IMR-90 (cell line): ENCODE measurements at regions not wholly inside any gene's neighbourhood (a gene's known extent, or its start where the extent isn't known, plus 50 kb on each side); places are given as distances from the start of the nearest gene placed in this dataset.

Experiments used
- ATAC-seq: fragments of 200-7000 bp; cut with Tn5 transposase; 2 replicates; pipeline ENCODE4 v1.9.1; 2020; ENCODE audit warnings: low read depth, mild to moderate bottlenecking, moderate library complexity
- BruUV-seq: library from RNA; stranded (reverse); fragments of 400-500 nt; replicated peaks from 2 replicates; lab custom pipeline; 2021; lab: Mats Ljungman, UMichigan
- CTCF ChIA-PET: fragments of 300-600 bp; formaldehyde crosslinking; extraction: SDS; loops from one replicate; lab custom pipeline; 2021; ENCODE audit warnings: antibody characterized with exemption; lab: Yijun Ruan, JAX
- POLR2A ChIA-PET: fragments of 300-600 bp; sonication (Branson Sonifier 250); formaldehyde crosslinking; loops from one replicate; lab custom pipeline; 2022; ENCODE audit warnings: antibody characterized with exemption; ENCODE audit not compliant: unreplicated experiment; lab: Charles Lee
- DNase-seq: peaks from one replicate; pipeline ENCODE4 v3.0.0; 2013
- H2AFZ ChIP-seq: replicated peaks from 2 replicates; pipeline ENCODE3; 2013; ENCODE audit warnings: low read length, mild to moderate bottlenecking; ENCODE audit not compliant: poor library complexity
- H2AK5ac ChIP-seq: 2 replicates; pipeline ENCODE4 v1.6.1; 2013; ENCODE audit warnings: low read depth, low read length, inconsistent platforms
- H2AK9ac ChIP-seq: replicated peaks from 2 replicates; pipeline ENCODE3; 2013; ENCODE audit warnings: mild to moderate bottlenecking, low read depth, low read length, moderate library complexity; ENCODE audit not compliant: poor library complexity
- H2BK120ac ChIP-seq: 2 replicates; pipeline ENCODE4 v1.6.1; 2013; ENCODE audit warnings: low read depth, low read length, inconsistent platforms
- H2BK15ac ChIP-seq: 3 replicates; pipeline ENCODE4 v1.6.1; 2013; ENCODE audit warnings: low read depth, low read length, inconsistent platforms
- H2BK20ac ChIP-seq: 2 replicates; pipeline ENCODE4 v1.6.1; 2013; ENCODE audit warnings: low read depth, mild to moderate bottlenecking, inconsistent platforms, low read length, moderate library complexity
- H2BK5ac ChIP-seq: 2 replicates; pipeline ENCODE4 v1.6.1; 2013; ENCODE audit warnings: mild to moderate bottlenecking, low read depth, low read length, inconsistent platforms; ENCODE audit not compliant: poor library complexity, severe bottlenecking
- H3K14ac ChIP-seq: replicated peaks from 2 replicates; pipeline ENCODE4 v1.6.1; 2013; ENCODE audit warnings: low read depth, low read length, inconsistent platforms
- H3K18ac ChIP-seq: 2 replicates; pipeline ENCODE4 v1.6.1; 2013; ENCODE audit warnings: low read depth, low read length, control low read depth
- H3K23ac ChIP-seq: 2 replicates; pipeline ENCODE4 v1.6.1; 2013; ENCODE audit warnings: low read depth, low read length, inconsistent platforms
- H3K27ac ChIP-seq: 2 replicates; pipeline ENCODE4 v1.5.1; 2013; ENCODE audit warnings: mild to moderate bottlenecking, control low read depth, low read length; ENCODE audit not compliant: insufficient read depth
- H3K27me3 ChIP-seq: 2 replicates; pipeline ENCODE4 v1.6.1; 2013; ENCODE audit warnings: low read length; ENCODE audit not compliant: control insufficient read depth, insufficient read depth
- H3K36me3 ChIP-seq: 2 replicates; pipeline ENCODE4 v1.6.1; 2013; ENCODE audit warnings: low read length, mixed read lengths; ENCODE audit not compliant: control insufficient read depth, insufficient read depth
- H3K4ac ChIP-seq: 2 replicates; pipeline ENCODE4 v1.6.1; 2013; ENCODE audit warnings: low read depth, low read length, inconsistent platforms
- H3K4me1 ChIP-seq: 2 replicates; pipeline ENCODE4 v1.6.1; 2013; ENCODE audit warnings: low read length, mixed read lengths; ENCODE audit not compliant: control insufficient read depth, insufficient read depth
- H3K4me2 ChIP-seq: 2 replicates; pipeline ENCODE4 v1.6.1; 2013; ENCODE audit warnings: low read depth, mild to moderate bottlenecking, control low read depth, low read length, moderate library complexity
- H3K4me3 ChIP-seq: 2 replicates; pipeline ENCODE4 v1.5.1; 2013; ENCODE audit warnings: low read depth, mild to moderate bottlenecking, control low read depth, low read length, moderate library complexity; ENCODE audit not compliant: insufficient read depth
- H3K56ac ChIP-seq: 2 replicates; pipeline ENCODE4 v1.6.1; 2013; ENCODE audit warnings: low read length, inconsistent platforms; ENCODE audit not compliant: insufficient read depth; ENCODE audit errors: extremely low read depth
- H3K79me1 ChIP-seq, 2 experiments: 2 replicates each; pipeline ENCODE4 v1.6.1; 2013; ENCODE audit warnings: low read length in 2 of 2, inconsistent platforms in 1 of 2, low read depth in 1 of 2
- H3K9ac ChIP-seq: 2 replicates; pipeline ENCODE4 v1.6.1; 2013; ENCODE audit warnings: low read depth, low read length, control low read depth
- H3K9me1 ChIP-seq: 2 replicates; pipeline ENCODE4 v1.6.1; 2013; ENCODE audit warnings: low read length, inconsistent platforms; ENCODE audit not compliant: insufficient read depth
- H3K9me3 ChIP-seq: 2 replicates; pipeline ENCODE4 v1.6.1; 2013; ENCODE audit warnings: low read length; ENCODE audit not compliant: control insufficient read depth, insufficient read depth
- H4K20me1 ChIP-seq: 2 replicates; pipeline ENCODE4 v1.6.1; 2013; ENCODE audit warnings: low read length, inconsistent platforms; ENCODE audit not compliant: insufficient read depth
- H4K5ac ChIP-seq: 2 replicates; pipeline ENCODE4 v1.6.1; 2013; ENCODE audit warnings: mild to moderate bottlenecking, low read depth, low read length, control low read depth
- H4K8ac ChIP-seq, 2 experiments: 2 replicates each; pipeline ENCODE4 v1.6.1; 2013; ENCODE audit warnings: low read depth in 2 of 2, low read length in 2 of 2, control low read depth in 1 of 2, inconsistent platforms in 1 of 2
- H4K91ac ChIP-seq: 2 replicates; pipeline ENCODE4 v1.6.1; 2013; ENCODE audit warnings: low read depth, low read length, inconsistent platforms; ENCODE audit not compliant: insufficient read depth
- MAFK ChIP-seq: IDR thresholded peaks from 2 replicates; pipeline ENCODE4 v1.6.1; 2012; ENCODE audit warnings: low read depth, low read length, improper control_type of control experiment
- NFE2L2 ChIP-seq: fragments of 150-350 bp; IDR thresholded peaks from 2 replicates; pipeline ENCODE4 v1.6.1; 2016; ENCODE audit warnings: low read depth, mild to moderate bottlenecking, low read length
- WGBS, 2 experiments: methylation state at CpG; one replicate each; pipeline versions ENCODE4 v1.1.5 to v1.1.7; 2013; ENCODE audit warnings: missing lambda C conversion rate in 2 of 2; ENCODE audit not compliant: insufficient read length in 1 of 2; ENCODE audit errors: extremely low coverage in 2 of 2; 5-methylcytosine and 5-hydroxymethylcytosine counted together
- dilution Hi-C: fragments of 300-500 bp; cut with HindIII; formaldehyde crosslinking; loops from one replicate; pipeline ENCODE4 v1.14.3; 2018; ENCODE audit warnings: low sequenced_read_pairs; ENCODE audit not compliant: unreplicated experiment
- in situ Hi-C: fragments of 300-500 bp; cut with MboI; formaldehyde crosslinking; loops from 3 replicates; pipeline ENCODE4 v1.14.3; 2019; ENCODE audit warnings: low sequenced_read_pairs, inconsistent platforms, mixed read lengths
- intact Hi-C: fragments of 100-400 bp; cut with micrococcal nuclease; formaldehyde crosslinking; loops from 2 replicates; pipeline ENCODE4 v1.10.0; 2022
- TF ChIP-seq, protein P1 (sequence below): fragments of 150-350 bp; IDR thresholded peaks from 2 replicates; pipeline ENCODE4 v1.6.1; 2017; ENCODE audit warnings: mild to moderate bottlenecking, antibody characterized with exemption, low read length, low read depth

DNA sequence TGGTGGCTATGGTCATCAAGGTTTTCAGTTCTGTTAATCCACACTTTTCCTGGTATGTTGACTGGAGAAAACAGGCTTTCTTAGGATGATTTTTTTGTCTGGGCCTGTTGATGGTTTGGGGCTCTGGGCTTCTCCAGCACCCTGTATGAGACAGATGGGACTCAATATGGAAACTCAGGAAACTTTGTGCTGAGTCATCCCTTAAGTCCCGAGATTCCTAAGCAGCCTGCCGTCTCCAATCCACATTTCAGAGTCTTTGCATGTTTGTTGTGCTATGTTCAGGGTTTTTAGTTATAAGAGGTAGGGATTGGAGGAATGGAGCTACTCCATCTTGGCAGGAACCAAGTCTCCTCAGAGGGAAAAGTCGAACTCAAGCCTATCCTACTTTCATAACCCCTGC lies 253.3 kb upstream of the FOXF1 start:
- dilution Hi-C loops, result no loop called here
- POLR2A ChIA-PET, result no interaction called here
- TF ChIP-seq MAFK, result peak; percentile 84
- TF ChIP-seq NFE2L2, result peak; percentile 95
- TF ChIP-seq, protein P1, sequence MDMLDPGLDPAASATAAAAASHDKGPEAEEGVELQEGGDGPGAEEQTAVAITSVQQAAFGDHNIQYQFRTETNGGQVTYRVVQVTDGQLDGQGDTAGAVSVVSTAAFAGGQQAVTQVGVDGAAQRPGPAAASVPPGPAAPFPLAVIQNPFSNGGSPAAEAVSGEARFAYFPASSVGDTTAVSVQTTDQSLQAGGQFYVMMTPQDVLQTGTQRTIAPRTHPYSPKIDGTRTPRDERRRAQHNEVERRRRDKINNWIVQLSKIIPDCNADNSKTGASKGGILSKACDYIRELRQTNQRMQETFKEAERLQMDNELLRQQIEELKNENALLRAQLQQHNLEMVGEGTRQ, result no peak
- H4K20me1 ChIP-seq, result no peaks in the 10 kb centered on the region
- WGBS, 2 experiments, result no CpG with 5 or more reads among the region's 3 CpGs
- peaks cover 36% of the 10 kb centered on the region for H3K9me1 ChIP-seq
- no peak overlapping the region for H2AFZ ChIP-seq
- intact Hi-C loops, result loop anchor here (5.0 kb wide), 1 partner anchor 140 kb away; no protein-coding TSS in a partner anchor
- H3K4me2 ChIP-seq, result no peak overlapping the region
- peak overlapping the region; percentile 99; the same call in 1 of the 2 replicates for H3K27ac ChIP-seq
- peaks cover 0 to 43% of the 10 kb centered on the region in 2 experiments; a peak in 2 of 4 replicates for H3K79me1 ChIP-seq
- H3K18ac ChIP-seq, result peak overlapping the region; percentile 96
- H3K4ac ChIP-seq, result peak overlapping the region; percentile 94
- no peak overlapping the region for H3K4me3 ChIP-seq
- H2AK9ac ChIP-seq, result no peak overlapping the region
- peak overlapping the region; percentile 79; the same call in 1 of the 2 replicates for H3K56ac ChIP-seq
- H2AK5ac ChIP-seq, result peak overlapping the region; percentile 99
- H2BK5ac ChIP-seq, result peak overlapping the region; percentile 100
- peak overlapping the region; percentile 98 for H2BK120ac ChIP-seq
- H4K91ac ChIP-seq, result peak overlapping the region; percentile 98
- CTCF ChIA-PET, result no interaction called here
- in situ Hi-C loops, result no loop called here
- peaks cover 6% of the 10 kb centered on the region for H3K9me3 ChIP-seq
- H3K23ac ChIP-seq, result peak overlapping the region; percentile 91
- H3K4me1 ChIP-seq, result peaks cover 30% of the 10 kb centered on the region
- no peak for DNase-seq
- H3K27me3 ChIP-seq, result no peaks in the 10 kb centered on the region
- no TSS peak for BruUV-seq
- H3K9ac ChIP-seq, result no peak overlapping the region
- H4K5ac ChIP-seq, result peak overlapping the region; percentile 98
- H3K14ac ChIP-seq, result peak overlapping the region; percentile 96
- H2BK20ac ChIP-seq, result peak overlapping the region; percentile 98
- peaks cover 1% of the 10 kb centered on the region; the same call in 1 of the 2 replicates for H3K36me3 ChIP-seq
- ATAC-seq, result no peak
- H4K8ac ChIP-seq, result peak overlapping the region; percentile 75 to 94; a peak in 3 of 4 replicates
- H2BK15ac ChIP-seq, result peak overlapping the region; percentile 100; the same call in 2 of the 3 replicates
